Upper lobe of right lung (tissue), 1 donor: ENCODE measurements at regions not wholly inside any gene's neighbourhood (a gene's known extent, or its start where the extent isn't known, plus 50 kb on each side); places are given as distances from the start of the nearest gene placed in this dataset.

Experiments used
- ATAC-seq: fragments of 200-7000 bp; cut with Tn5 transposase; one replicate; pipeline ENCODE4 v1.9.1; 2020; ENCODE audit warnings: mild to moderate bottlenecking, moderate library complexity
- DNase-seq: peaks from one replicate; pipeline ENCODE4 v3.0.0-alpha.2; 2020
- H3K27ac ChIP-seq: fragments of 200-600 bp; one replicate; pipeline ENCODE4 v1.8.0; 2022
- H3K27me3 ChIP-seq: fragments of 200-600 bp; one replicate; pipeline ENCODE4 v1.8.0; 2022; ENCODE audit warnings: mild to moderate bottlenecking
- H3K36me3 ChIP-seq: fragments of 200-600 bp; one replicate; pipeline ENCODE4 v1.8.0; 2022
- H3K4me1 ChIP-seq: fragments of 200-600 bp; one replicate; pipeline ENCODE4 v1.8.0; 2022
- H3K4me3 ChIP-seq: fragments of 200-600 bp; one replicate; pipeline ENCODE4 v1.8.0; 2022; ENCODE audit warnings: mild to moderate bottlenecking
- H3K9me3 ChIP-seq: fragments of 200-600 bp; one replicate; pipeline ENCODE4 v1.8.0; 2022
- CTCF ChIP-seq: fragments of 200-600 bp; IDR thresholded peaks from one replicate; pipeline ENCODE4 v1.8.0; 2022; ENCODE audit warnings: antibody characterized with exemption
- intact Hi-C: fragments of 100-400 bp; cut with DNase I; formaldehyde crosslinking; loops from one replicate; pipeline ENCODE4 v1.11.0; 2022
- donor health status: DM: no; HTN: yes; CAD: no; lungs with severe emphysema.

DNA sequence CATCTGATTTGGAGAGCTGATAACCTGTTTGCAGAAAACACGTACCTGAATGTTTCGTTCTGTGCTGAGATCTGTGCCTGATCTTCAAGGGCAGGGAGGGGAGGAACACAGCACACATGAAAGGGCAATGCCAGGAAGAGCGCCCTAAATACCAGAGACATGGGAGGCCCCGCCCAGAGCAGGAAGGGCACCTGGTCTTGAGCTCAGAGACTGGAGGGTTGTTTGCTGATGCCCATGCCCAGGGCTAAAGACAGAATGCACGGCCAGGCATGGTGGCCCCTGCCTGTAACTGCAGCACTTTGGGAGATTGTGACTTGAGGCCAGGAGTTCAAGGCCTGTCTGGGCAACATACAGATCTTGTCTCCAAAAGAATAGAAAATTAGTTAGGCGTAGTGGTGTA, 183.2 kb downstream of the TUBA3C start:
- H3K27me3 ChIP-seq, result no peaks in the 10 kb centered on the region
- intact Hi-C loops, result no loop called here
- no peaks in the 10 kb centered on the region for H3K4me1 ChIP-seq
- ATAC-seq (no peak), DNase-seq (no peak)
- no peak for TF ChIP-seq CTCF
- no peaks in the 10 kb centered on the region for H3K9me3 ChIP-seq
- no peak overlapping the region for H3K27ac ChIP-seq
- H3K36me3 ChIP-seq, result no peaks in the 10 kb centered on the region
- H3K4me3 ChIP-seq, result no peak overlapping the region

DNA sequence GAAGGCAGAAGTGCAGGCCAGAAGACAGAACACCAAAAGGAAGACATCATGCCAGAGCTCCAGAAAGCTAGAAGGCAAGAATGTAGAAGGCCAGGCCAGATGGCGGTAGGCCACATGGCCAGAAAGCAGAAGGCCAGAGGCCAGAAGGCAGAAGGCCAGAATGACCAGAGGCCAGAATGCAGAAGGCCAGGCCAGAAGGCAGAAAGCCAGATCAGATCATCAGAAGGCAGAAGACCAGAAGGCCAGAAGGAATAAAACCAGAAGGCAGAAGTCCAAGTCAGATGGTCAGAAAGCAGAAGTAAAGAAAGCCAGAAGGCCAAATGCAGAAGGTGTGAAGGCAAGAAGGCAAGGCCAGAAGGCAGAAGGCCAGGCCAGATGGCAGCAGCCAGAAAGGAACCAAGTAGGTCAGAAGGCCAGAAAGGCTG, 185.0 kb downstream of the TUBA3C start:
- H3K9me3 ChIP-seq, result no peaks in the 10 kb centered on the region
- DNase-seq, result no peak
- H3K36me3 ChIP-seq, result no peaks in the 10 kb centered on the region
- H3K27ac ChIP-seq, result no peak overlapping the region
- no peaks in the 10 kb centered on the region for H3K27me3 ChIP-seq
- H3K4me3 ChIP-seq, result no peak overlapping the region
- no peak for TF ChIP-seq CTCF
- ATAC-seq, result no peak
- intact Hi-C loops, result no loop called here
- H3K4me1 ChIP-seq, result no peaks in the 10 kb centered on the region

DNA sequence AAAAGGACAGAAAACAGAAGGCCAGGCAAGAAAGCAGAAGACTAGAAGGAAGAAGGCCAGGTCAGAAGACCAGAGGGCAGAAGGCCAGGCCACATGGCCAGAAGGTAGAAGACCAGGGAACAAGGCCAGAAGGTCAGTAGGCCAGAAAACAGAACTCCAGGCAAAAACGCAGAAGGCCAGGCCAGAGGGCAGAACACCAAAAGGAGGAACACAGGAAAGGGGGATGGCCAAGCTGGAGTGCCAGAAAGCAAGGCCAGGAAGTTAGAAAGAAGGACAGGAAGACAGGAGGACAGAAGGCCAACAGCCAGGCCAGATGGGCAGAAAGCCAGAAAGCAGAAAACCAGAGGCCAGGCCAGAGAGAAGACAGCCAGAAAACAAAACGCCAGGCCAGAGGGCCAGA, 185.4 kb downstream of the TUBA3C start:
- TF ChIP-seq CTCF, result no peak
- ATAC-seq, result no peak
- intact Hi-C loops, result no loop called here
- no peak for DNase-seq
- no peaks in the 10 kb centered on the region for H3K36me3 ChIP-seq
- H3K27ac ChIP-seq, result no peak overlapping the region
- H3K27me3 ChIP-seq, result no peaks in the 10 kb centered on the region
- no peaks in the 10 kb centered on the region for H3K4me1 ChIP-seq
- no peak overlapping the region for H3K4me3 ChIP-seq
- no peaks in the 10 kb centered on the region for H3K9me3 ChIP-seq

DNA sequence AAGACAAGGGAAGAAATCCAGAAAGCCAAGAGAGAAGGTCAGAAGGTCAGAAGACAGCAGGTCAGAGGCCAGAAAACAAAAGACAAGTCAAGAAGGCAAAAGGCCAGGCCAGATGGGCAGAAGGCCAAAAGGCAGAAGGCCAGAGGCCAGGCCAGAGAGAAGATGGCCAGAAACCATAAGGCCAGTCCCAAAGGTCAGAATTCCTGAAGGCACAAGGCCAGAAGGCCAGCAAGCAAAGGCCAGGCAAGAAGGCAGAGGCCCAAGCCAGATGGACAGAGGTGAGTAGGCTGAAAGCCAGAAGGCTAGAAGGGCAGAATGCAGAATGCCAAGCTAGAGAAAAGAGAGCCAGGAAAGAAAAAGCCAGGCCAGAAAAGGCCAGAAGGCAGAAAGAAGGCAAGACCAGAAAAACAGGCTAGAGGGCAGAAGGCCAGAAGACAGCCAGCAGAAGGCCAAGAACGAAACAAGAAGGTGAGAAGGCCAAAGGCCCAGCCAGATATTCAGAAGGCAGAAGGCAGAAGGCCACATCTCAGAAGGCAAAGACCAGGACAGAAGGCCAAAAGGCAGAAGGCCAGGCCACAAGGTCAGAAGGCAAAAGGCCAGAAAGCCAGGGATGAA, 186.3 kb downstream of the TUBA3C start:
- intact Hi-C loops, result no loop called here
- no peak for TF ChIP-seq CTCF
- H3K27me3 ChIP-seq, result no peaks in the 10 kb centered on the region
- no peak overlapping the region for H3K4me3 ChIP-seq
- H3K27ac ChIP-seq, result no peak overlapping the region
- H3K36me3 ChIP-seq, result no peaks in the 10 kb centered on the region
- H3K9me3 ChIP-seq, result no peaks in the 10 kb centered on the region
- DNase-seq (no peak), ATAC-seq (no peak)
- H3K4me1 ChIP-seq, result no peaks in the 10 kb centered on the region

GRCh38 chr13:18993884-18994660, 187.6 kb downstream of the TUBA3C start:
- Histone ChIP-seq H3K9me3 (no peaks in the 10 kb centered on the region), H3K4me1 (no peaks in the 10 kb centered on the region), H3K27ac (no peak overlapping the region), H3K27me3 (no peaks in the 10 kb centered on the region), H3K36me3 (no peaks in the 10 kb centered on the region), H3K4me3 (no peak overlapping the region)
- TF ChIP-seq CTCF, result no peak
- ATAC-seq, result no peak
- intact Hi-C loops, result no loop called here
- no peak for DNase-seq
